GM21390 (cell line): ENCODE measurements at regions not wholly inside any gene's neighbourhood (a gene's known extent, or its start where the extent isn't known, plus 50 kb on each side); places are given as distances from the start of the nearest gene placed in this dataset.

Experiments used
- ATAC-seq: cut with Tn5 transposase; IDR thresholded peaks from one replicate; pipeline ENCODE4 v1.9.1; 2021; ENCODE audit not compliant: unreplicated experiment

DNA sequence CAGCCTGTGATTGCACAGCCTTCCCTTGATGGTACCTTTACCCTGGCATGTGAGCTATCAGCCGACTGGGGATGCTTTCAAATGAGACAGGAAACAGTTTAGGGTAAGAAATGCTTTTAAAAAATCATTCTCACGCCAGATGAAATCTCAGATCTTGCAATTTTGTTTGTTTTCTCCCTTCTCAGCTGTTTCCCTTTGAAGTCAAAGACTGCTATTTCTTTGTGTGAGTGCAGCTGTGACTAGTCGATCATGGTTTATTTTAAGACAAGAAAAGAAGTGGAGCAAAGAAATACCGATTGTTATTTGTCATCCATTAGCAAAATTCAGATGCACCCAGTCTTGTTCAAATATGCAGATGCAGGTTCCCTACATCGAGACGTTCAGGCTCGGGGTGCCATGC lies 489.7 kb downstream of the QKI start:
- ATAC-seq: no peak

DNA sequence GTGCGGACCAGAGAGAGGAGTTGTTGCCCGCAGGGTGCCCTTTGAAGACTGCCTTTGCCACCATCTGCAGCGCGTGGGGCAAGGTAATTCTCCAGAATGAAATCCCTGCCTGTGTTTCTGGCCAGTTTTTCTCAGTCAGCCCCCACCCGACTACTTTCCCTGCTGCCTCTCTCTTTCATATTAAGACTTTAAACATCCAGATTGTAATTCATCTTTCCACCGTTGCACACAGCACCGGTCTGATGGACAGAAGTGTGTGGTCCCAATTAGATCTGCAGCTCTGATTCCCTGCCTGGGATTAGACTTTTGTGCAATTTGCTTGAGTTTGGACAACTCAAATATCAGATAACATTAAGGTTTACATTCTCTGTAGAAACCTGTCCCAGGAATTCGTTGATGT lies 489.0 kb downstream of the QKI start:
- no peak for ATAC-seq

DNA sequence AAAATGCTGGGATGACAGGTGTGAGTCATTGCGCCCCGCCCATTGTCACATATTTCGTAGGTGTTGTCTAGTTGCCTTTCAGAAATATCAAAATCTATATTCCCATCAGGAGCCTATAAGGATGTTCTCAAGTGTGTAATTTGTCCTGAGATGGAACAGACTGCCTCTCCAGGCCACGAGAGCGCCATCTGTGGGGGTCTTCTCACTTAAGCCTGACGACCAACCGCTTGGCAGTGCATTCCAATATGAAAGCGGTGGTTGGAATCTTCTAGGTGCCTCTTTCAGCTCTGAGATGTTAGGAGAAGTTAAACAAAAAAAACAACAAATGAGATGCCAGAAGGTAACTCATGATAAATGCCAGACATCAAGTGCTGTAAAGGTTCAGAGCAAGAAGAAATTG lies 488.5 kb downstream of the QKI start:
- ATAC-seq: no peak

DNA sequence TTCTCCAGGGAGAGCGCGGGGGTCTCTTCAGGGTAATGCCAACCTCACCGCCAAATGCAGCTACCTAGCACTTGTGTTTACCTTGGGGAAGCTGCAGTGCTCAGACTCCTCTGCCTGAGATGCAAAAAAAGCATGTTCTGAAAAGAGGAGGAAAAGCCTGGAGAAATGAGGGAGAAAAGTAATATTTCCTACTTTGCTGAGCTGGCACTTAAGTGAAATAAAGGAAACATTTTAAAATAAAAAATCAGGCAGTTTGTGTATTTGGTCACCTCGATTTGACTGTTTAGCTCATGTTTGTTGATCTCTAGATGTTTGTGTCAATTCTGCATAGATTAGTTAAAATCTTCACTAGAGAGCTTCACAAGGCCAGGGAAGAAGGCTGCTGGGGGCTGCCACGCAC lies 487.2 kb downstream of the QKI start:
- ATAC-seq: no peak

DNA sequence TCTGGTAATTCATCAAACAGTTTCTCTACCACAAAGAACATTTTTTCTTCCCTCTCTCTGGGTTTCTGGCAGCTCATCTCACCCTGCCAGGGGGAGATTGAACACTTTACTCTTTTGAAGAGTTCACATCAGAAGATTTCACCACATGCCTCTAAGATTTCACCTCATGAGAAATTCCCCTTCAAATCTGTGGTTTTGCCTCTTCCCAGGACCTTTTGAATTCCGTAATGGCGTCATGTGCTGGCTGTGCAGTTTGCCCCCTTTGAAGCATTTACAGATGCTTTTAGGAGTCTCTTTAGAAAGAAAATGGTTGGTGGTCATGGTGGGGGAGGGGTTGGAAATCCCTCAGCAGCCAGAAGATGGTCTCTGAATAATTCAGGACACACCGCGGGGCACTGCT lies 486.1 kb downstream of the QKI start:
- no peak for ATAC-seq

DNA sequence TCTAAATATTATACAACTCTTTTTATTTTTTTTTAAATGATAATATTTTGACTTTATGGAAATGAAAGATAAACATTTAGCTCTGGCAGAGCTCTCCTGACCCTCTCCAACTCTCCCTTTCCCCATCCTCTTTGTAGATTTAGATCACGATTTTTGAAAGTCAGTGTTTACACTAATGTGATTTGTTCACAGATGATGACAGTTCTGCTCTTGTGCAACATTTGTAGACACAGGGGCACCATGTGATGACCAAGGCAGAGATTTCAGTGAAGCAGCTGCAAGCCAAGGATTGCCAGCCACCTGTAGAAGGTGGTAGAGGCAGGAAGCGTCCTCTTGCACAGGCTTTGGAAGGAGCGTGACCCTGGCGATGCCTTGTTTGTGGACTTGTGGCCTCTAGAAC lies 483.2 kb downstream of the QKI start:
- ATAC-seq: no peak

DNA sequence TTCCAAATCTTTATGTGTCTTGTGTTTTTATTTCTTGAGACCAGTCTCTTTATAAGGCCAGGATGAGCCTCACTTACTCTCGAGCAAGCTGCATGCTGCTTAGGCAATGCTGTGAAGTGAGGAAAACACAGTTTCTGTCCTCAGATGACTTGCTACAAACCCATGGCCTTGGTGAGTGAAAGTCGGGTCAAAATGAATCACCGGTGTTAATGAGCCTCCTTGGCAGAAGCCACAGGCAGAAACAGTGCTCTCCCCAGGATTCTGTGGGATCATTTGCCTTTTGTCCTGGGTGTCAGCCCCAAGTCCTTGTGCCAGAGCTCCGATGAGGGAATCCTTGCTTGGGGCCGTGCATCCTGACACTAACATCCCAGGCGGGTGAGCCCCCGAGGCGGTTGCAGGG lies 482.5 kb downstream of the QKI start:
- no peak for ATAC-seq

DNA sequence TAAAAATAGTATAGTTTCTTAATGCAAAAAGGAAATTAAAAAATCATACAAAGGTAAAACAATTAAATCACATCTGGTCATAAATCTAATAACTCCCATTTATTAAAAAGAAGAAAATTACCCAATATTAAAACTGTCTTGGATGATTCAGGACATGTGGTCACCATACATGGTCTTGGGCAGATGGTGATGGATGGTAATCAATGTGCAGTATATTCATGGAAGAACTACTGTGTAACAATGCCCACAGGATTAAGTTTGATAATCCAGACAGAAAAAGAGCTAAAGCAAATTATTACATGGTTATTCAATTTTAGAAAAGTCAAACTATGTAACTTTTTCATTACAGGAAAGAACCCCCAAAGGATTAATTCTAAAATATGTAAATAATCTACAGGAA lies 480.6 kb downstream of the QKI start:
- no peak for ATAC-seq

DNA sequence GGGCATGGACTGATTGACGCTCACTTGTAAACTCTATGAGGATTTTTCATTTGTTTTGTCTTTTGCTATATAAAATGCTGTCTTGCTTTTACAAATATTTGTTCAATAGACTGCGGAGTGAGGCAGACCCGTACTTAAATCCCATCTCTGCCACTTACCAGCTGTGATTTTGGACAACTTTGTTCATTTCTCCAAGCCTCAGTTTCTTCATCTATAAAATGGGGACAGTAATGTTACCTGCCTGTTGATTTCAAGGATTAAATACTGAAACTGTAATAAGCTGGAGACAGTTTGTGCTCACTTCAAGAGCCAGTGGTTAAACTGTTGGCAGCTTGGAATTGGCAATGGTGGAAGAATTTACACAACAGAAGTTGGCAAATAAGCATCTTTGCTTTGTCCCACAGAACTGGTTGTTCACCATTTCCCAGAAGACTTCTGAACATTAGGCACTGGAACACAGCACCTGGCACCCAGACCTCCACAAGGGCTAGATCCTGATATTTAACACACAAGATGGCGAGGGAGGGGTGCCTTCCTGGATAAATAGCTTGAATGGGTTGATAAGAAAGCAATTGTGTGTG lies 479.2 kb downstream of the QKI start:
- ATAC-seq: no peak

DNA sequence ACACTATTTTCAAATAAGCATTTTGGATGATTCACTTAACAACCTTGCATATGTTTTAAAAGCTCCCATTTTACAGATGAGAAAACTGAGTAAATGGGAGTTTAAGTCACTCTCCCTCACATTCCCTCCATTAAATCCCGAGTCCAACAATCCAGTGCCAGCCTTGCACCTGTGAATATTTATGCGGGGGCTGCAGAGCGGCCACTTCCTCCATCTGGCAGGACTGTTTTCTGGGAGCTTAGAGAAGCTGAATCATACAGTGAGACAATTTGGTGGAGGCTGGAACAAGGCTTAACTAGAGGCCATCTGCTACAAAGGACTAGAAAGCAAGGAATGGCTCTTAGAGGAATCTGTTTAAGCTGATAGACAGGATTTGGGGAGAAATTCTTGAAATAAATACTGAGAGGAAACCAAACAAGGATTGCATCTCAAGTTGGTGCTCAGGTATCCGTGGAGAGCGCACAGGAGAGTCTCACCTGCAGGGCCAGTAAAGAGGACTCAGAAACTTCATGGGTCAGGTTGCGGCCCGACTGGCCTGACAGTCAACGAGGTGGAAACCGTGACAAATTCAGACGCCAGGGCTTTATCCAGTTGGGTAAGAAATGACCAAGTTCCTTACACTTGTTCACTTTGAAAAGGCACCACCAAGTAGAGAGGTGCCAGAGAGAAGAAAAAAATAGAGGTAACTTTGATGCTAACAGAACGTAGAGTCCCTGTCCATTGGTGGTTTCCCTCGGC lies 478.5 kb downstream of the QKI start:
- no peak for ATAC-seq

DNA sequence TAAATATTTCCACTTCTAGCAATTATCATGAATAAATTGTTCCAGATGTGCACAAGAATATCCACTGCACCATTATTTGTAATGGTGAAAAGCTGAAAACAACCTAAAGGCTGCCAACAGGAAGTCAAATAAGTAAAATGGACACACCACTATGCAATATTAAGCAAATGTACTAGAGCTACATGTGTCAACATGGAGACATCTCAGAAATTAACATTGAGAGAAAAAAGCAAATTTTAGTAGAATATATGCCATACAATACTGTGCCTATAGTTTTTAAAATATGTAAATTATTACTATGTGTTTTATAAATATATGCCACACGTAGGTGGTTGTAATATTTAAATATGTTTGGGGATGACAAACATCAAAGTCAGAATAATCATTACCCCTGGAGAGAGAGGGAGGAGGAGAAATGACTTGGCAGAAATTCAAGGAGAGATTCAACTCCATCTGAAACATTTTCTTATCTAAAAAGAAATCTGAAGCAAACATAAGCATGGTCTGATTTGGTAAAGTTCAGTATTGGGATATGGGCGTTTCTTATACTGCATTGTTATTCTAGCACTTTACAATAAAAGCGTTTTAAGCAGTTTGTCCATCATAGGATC lies 475.5 kb downstream of the QKI start:
- ATAC-seq: no peak

DNA sequence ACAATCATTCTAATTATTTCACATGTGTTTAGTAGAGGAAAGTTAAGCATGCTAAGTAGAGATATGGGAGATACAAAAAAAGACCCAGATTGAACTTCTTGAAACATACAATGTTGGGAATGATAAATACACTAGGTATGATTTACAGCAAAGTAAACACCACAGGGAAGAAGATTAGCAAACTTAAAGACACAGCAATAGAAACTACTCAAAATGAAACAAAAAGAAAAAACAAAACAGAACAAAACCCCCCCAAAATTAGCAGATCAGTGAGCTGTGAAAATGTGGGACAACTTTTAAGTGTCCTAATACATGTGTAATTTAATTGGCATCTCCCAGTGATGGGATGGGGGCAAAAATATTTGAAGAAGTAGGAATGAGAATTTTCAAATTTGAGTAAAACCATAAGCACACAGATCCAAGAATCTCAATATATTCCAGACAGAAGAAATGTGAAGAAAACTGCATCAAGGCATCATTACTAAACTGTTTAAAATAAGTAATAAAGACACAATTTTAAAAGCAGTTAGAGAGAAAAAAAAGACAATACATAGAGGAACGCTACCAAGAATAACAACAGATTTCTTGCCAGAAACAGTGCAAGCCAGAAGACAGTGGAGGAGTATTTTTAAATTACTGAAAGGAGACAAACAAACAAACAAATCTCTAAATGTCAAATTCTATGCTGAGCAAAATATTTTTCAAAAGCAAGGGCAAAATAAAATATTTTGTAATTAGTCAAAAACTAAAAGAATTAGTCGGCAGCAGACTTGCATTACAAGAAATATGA lies 473.7 kb downstream of the QKI start:
- ATAC-seq: no peak

DNA sequence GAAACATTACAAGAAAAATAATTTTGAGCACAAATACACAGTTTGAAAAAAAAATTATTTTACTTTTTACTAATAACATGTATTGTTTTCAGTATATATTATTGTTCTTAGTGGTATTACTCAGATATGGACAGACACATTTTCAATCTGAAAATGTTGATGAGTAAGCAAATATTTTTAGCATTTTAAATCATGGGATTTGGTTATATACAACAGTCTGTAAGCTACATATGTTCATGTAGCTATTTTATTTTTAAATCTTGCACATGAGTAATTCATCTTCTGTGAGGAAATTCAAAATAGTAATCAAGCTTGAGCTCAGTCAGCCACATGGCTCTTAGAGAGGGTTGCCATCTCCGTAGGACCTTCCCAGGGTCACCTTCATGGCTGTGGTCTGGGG lies 471.9 kb downstream of the QKI start:
- no peak for ATAC-seq

DNA sequence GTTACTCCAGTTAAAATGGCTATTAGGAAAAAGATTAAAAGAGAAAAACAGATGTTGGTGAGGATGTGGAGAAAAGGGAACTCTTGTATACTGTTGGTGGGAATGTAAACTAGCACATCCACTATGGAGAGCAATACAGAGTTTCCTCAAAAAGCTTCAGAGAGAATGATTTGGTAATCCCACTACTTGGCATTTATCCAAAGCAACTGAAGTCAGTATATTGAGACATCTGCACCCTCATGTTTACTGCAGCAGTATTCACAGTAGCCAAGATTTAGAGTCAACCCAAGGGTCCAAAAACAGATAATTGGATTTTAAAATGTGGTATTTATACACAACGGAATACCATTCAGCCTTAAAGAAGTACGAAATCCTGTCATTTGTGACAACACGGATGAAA lies 469.5 kb downstream of the QKI start:
- ATAC-seq: no peak

DNA sequence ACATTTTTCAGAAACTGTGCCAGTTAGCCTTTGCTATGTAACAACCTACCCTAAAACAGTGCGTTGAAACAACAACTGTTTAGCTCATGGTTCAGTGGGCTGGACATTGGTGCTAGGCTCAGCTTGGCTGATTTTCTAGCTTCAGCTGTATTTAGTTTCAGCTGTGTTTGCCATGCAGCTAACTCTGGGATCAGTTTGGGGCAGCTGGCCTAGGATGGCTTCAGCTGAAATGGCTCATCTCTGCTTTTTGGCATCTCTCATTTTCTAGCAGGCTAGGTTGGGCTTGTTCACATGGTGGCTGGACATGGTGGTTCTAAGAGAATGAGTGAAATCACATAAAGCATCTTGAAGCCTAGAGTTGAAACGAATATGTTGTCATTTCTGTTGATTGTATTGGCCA lies 464.2 kb downstream of the QKI start:
- ATAC-seq: no peak

DNA sequence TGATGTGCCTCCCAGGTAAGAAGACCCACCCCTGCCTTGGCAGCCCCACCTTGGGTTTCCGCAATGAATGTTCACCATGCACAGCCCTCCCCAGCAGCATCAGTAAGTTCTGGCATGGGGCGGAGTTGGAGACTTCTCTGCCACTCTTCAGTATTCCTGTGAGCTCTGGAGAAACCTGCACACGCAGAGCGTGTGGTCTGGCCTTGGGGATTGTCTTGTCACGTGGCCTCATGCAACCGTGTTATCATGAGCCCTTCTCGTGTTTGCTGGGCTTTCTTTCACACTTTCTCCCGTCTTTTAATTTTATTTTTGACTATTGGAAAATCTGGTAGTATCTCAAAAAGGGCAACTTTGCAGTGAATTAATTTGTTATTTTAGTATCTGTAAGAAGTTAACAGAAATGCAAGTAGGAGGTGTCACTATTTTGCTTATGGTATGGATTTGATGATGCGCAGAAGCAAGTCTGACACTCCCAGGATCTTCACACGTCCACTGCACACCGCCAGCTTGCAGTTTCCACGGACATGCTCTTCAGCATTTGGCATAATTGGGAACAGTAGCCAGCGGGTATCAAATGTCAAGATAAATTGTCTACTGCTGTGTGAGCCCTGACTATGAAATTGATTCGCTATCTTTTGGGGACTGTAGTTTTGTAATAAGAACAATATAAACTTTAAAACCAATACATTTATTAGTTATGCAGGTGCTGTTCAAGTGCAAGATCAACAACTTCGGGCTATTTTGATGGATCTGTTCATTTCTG lies 463.5 kb downstream of the QKI start:
- no peak for ATAC-seq

DNA sequence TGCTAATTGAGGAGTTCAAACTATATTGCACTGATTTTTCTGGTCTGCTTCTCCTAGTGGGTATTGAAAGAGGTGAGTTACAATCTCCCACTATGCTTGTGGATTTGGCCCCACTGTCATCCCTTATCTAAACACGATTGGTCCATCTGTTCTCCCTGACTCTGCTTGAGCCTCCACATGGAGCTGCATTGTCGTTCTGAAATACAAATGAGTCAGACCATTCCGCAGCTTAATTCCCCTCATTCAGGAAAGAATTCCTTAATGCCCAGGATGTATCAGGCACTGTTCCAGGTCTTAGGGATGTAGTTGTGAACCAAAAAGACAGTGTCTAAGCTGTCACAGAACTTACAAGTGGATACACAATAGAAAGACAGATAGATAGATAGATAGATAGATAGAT lies 461.9 kb downstream of the QKI start:
- ATAC-seq: no peak

DNA sequence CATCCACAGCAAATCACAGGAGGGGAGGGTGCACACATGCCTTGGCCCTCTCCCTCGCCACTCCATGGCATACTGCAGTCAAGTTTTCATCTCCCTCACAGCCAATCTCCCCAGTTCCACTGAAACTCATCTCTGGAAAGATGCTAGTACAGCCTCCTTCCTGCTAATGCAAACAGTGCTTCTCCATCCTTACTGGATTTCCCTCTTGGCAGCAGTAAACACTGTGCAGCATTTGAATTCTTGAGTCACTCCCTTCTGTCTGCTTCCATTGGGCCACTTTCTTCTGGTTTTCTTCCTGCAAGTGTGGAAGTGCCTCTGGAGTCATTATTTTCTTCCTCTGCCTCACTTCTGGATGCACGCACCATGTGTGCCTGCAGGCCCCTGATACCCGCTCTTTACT lies 460.3 kb downstream of the QKI start:
- ATAC-seq: no peak

DNA sequence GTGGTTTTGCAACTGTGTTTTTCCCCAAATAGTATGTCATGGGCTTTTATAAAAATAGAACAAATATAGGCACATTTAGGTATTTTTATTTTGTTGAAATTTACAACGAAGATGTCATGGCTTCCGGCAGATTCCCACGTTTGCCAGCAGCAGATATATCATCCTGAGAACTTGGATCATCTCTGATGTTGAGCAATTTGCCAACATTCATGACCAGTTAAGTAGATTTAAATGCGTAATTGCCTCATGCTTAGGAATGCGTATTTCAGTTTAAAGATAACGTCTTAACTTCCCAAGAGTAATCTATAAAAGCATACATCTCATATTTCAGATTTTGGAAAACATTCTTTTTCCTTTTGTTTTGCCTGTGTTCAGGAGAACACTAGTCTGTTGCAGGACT lies 457.8 kb downstream of the QKI start:
- no peak for ATAC-seq

DNA sequence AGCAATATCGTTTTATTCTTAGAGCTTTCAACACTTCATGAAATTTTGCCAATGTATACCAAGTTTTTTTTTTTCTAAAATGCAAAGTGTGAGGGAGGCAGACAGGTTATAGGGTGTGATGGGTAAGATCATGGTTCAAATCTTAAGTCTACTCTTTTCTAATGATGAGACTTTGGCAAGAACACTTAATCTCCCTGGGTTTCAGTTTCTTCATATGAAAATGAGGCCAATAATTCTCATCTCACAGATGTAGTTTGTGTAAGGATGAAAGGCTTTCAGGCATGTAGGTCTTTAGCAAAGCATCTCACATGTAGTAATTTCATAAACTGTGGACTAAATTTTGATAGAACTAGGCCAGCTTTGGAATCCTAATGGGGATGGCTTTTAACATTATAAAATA lies 457.1 kb downstream of the QKI start:
- ATAC-seq: no peak
